ENCODE measurements at regions not wholly inside any gene's neighbourhood (a gene's known extent, or its start where the extent isn't known, plus 50 kb on each side); places are given as distances from the start of the nearest gene placed in this dataset.

GRCh38 chr2:37839991-37840390 lies 85.1 kb upstream of the RMDN2 start:
- TF ChIP-seq, protein P1, sequence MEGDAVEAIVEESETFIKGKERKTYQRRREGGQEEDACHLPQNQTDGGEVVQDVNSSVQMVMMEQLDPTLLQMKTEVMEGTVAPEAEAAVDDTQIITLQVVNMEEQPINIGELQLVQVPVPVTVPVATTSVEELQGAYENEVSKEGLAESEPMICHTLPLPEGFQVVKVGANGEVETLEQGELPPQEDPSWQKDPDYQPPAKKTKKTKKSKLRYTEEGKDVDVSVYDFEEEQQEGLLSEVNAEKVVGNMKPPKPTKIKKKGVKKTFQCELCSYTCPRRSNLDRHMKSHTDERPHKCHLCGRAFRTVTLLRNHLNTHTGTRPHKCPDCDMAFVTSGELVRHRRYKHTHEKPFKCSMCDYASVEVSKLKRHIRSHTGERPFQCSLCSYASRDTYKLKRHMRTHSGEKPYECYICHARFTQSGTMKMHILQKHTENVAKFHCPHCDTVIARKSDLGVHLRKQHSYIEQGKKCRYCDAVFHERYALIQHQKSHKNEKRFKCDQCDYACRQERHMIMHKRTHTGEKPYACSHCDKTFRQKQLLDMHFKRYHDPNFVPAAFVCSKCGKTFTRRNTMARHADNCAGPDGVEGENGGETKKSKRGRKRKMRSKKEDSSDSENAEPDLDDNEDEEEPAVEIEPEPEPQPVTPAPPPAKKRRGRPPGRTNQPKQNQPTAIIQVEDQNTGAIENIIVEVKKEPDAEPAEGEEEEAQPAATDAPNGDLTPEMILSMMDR (IDR thresholded peaks at IDR 0.05; ENCODE audit: insufficient read depth, low read depth, low read length, missing control alignments) = no peak
- H3K4me3 ChIP-seq (ENCODE audit: low read depth, low read length) = no peak overlapping the region
- DNase-seq (ENCODE audit: low read depth) = no peak

DNA sequence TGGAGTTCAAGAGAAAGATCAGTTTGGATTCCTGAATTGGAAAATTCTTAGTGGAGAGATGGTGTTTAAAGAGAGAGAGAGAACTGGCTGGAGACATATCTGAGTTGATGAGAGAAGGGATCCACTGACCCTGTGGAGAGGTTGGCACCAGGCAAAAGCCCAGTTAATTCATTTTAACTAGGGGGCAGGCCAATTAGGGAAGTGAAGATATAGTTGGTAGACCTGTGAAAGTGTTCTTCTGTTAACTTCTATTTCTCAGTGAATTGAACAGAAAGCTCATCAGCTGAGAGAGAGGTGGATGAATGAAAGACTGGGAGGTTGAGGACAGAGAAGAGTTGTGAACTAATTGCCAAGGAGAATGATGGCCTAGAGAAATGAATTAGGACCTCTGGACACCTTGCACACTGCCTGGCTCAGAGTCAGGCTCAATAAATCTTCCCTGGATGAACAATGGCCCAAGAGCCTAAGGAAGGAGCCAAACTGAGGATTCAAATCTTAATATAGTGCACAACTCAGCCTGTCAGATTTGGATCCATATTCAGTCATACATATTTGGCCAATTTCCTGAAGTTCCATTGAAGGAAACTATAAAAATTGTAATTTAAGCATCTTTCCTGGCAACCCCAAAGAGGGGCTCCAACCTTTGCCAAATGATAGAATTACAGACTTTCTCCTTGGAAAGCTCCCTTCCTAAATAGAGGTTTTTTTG lies 82.2 kb upstream of the RMDN2 start:
- TF ChIP-seq, protein P1 (IDR thresholded peaks at IDR 0.05; ENCODE audit: insufficient read depth, low read depth, low read length, missing control alignments) = no peak
- no peak for DNase-seq (ENCODE audit: low read depth)
- H3K4me3 ChIP-seq (ENCODE audit: low read depth, low read length) = no peak overlapping the region

GRCh38 chr2:37843556-37843955 lies 81.5 kb upstream of the RMDN2 start:
- TF ChIP-seq, protein P1 (IDR thresholded peaks at IDR 0.05; ENCODE audit: insufficient read depth, low read depth, low read length, missing control alignments) = no peak
- no peak overlapping the region for H3K4me3 ChIP-seq (ENCODE audit: low read depth, low read length)
- DNase-seq (ENCODE audit: low read depth) = no peak

DNA sequence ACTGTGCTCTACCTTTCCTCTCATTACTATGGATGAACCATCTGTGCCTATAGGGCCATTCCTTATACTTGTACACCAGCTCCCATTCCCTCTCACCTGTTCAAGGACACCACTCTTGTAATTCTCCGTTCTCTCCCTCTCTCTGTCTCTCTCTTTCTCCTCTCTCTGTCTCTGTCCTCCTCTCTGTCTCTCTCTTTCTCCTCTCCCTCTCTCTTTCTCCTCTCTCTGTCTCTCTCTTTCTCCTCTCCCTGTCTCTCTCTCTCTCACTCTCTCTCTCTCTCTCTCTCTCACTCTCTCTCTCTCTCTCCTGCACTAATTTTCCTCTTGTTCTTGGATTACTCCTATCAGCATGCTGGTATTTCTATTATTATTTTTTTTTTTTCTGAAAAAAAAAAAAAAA lies 78.9 kb upstream of the RMDN2 start:
- TF ChIP-seq, protein P1 (IDR thresholded peaks at IDR 0.05; ENCODE audit: insufficient read depth, low read depth, low read length, missing control alignments) = no peak
- no peak for DNase-seq (ENCODE audit: low read depth)
- H3K4me3 ChIP-seq (ENCODE audit: low read depth, low read length) = no peak overlapping the region

DNA sequence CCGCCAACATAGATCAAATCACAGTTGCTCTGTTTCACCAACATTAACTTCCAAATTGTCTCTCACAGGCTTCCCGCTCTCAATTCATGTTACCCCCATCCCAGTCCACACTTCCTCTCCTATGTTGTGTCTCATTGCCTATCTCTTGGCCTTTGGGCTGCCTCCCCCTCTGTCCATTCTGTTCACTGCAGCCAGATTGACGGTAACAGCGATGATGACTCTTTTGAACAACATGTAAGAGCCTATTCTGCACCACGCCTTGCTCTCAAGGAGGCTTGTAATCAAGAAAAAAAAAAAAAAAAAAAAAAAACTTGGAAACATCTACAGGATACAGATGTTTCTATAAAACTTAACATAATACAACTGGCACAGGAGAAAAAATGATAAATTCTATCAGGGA lies 77.3 kb upstream of the RMDN2 start:
- TF ChIP-seq, protein P1 (IDR thresholded peaks at IDR 0.05; ENCODE audit: insufficient read depth, low read depth, low read length, missing control alignments) = no peak
- no peak overlapping the region for H3K4me3 ChIP-seq (ENCODE audit: low read depth, low read length)
- no peak for DNase-seq (ENCODE audit: low read depth)

GRCh38 chr2:37848451-37848850 lies 76.6 kb upstream of the RMDN2 start:
- no peak overlapping the region for H3K4me3 ChIP-seq (ENCODE audit: low read depth, low read length)
- TF ChIP-seq, protein P1 (IDR thresholded peaks at IDR 0.05; ENCODE audit: insufficient read depth, low read depth, low read length, missing control alignments) = no peak
- no peak for DNase-seq (ENCODE audit: low read depth)

DNA sequence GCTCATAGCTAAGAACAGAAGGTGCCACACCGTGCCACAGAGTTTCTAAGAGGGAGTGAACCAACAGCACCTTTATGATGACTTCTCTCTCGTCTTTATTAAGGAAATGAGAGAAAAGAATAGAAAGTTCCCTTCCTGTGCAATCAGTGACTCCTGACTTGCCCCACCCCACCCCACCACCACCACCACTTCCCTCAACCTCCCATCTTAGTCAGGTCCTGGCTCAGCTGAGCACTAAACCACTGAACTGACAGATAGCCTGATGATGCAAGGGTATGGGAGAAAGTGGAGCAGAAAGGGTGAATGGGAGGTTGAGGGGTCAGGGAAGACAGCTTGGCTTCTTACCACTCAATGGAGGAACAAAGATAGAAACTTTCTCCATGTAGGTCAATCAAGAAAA lies 75.2 kb upstream of the RMDN2 start:
- no peak overlapping the region for H3K4me3 ChIP-seq (ENCODE audit: low read depth, low read length)
- no peak for DNase-seq (ENCODE audit: low read depth)
- TF ChIP-seq, protein P1 (IDR thresholded peaks at IDR 0.05; ENCODE audit: insufficient read depth, low read depth, low read length, missing control alignments) = no peak

All from GM12865 (cell line).